GM23338 (cell line): ENCODE measurements at regions not wholly inside any gene's neighbourhood (a gene's known extent, or its start where the extent isn't known, plus 50 kb on each side); places are given as distances from the start of the nearest gene placed in this dataset.

Source experiments
- ATAC-seq: fragments of 200-7000 bp; cut with Tn5 transposase; 3 replicates; pipeline ENCODE4 v1.9.1; 2020
- DNase-seq: peaks from one replicate; pipeline ENCODE4 v3.0.0-alpha.2; 2015; ENCODE audit warnings: low spot score
- H2AFZ ChIP-seq: fragments of 200-600 bp; sonication (generic); 2 replicates; pipeline ENCODE4 v1.8.0; 2016; ENCODE audit warnings: antibody characterized with exemption, mild to moderate bottlenecking, moderate library complexity
- H3F3A ChIP-seq: fragments of 200-600 bp; sonication (generic); replicated peaks from 2 replicates; pipeline ENCODE4 v1.8.0; 2017; ENCODE audit warnings: antibody characterized with exemption, mixed run types, low read depth
- H3K27ac ChIP-seq: fragments of 200-600 bp; sonication (generic); 2 replicates; pipeline ENCODE4 v1.6.1; 2016; ENCODE audit warnings: low read depth
- H3K27me3 ChIP-seq: fragments of 200-600 bp; sonication (generic); 2 replicates; pipeline ENCODE4 v1.8.0; 2016; ENCODE audit warnings: mild to moderate bottlenecking, mixed run types, moderate library complexity; ENCODE audit not compliant: insufficient read depth
- H3K36me3 ChIP-seq: fragments of 200-600 bp; sonication (generic); 2 replicates; pipeline ENCODE4 v1.8.0; 2016; ENCODE audit warnings: mild to moderate bottlenecking; ENCODE audit not compliant: insufficient read depth
- H3K4me1 ChIP-seq: fragments of 200-600 bp; sonication (generic); 2 replicates; pipeline ENCODE4 v1.8.0; 2016; ENCODE audit warnings: mild to moderate bottlenecking, moderate library complexity; ENCODE audit not compliant: insufficient read depth
- H3K4me2 ChIP-seq: fragments of 200-600 bp; sonication (generic); 2 replicates; pipeline ENCODE4 v1.7.1; 2017; ENCODE audit warnings: mixed run types
- H3K4me3 ChIP-seq: fragments of 200-600 bp; sonication (generic); 2 replicates; pipeline ENCODE4 v1.6.1; 2016; ENCODE audit warnings: mixed run types
- H3K79me2 ChIP-seq: fragments of 200-600 bp; sonication (generic); replicated peaks from 2 replicates; pipeline ENCODE4 v1.8.0; 2017; ENCODE audit warnings: mild to moderate bottlenecking; ENCODE audit not compliant: insufficient read depth
- H3K9me2 ChIP-seq: fragments of 200-600 bp; sonication (generic); 2 replicates; pipeline ENCODE4 v1.8.0; 2017; ENCODE audit not compliant: insufficient read depth
- H4K20me1 ChIP-seq: fragments of 200-600 bp; sonication (generic); replicated peaks from 2 replicates; pipeline ENCODE4 v1.8.0; 2017; ENCODE audit warnings: mild to moderate bottlenecking; ENCODE audit not compliant: insufficient read depth
- H3K27ac Mint-ChIP-seq: 2 replicates; pipeline ENCODE4 v1.8.0; 2020; ENCODE audit warnings: inconsistent platforms, mild to moderate bottlenecking, moderate library complexity, mixed read lengths
- H3K27me3 Mint-ChIP-seq: 3 replicates; pipeline ENCODE4 v1.8.0; 2022; ENCODE audit warnings: low read depth, mild to moderate bottlenecking, moderate library complexity, mixed read lengths, inconsistent platforms; ENCODE audit not compliant: insufficient read depth, poor library complexity
- H3K36me3 Mint-ChIP-seq: 3 replicates; pipeline ENCODE4 v1.8.0; 2021; ENCODE audit warnings: low read depth, mild to moderate bottlenecking, inconsistent platforms, moderate library complexity, mixed read lengths
- H3K4me1 Mint-ChIP-seq: 3 replicates; pipeline ENCODE4 v1.8.0; 2020; ENCODE audit warnings: mild to moderate bottlenecking, inconsistent platforms, mixed read lengths
- H3K4me3 Mint-ChIP-seq: 3 replicates; pipeline ENCODE4 v1.8.0; 2021; ENCODE audit warnings: moderate library complexity, mild to moderate bottlenecking, inconsistent platforms, mixed read lengths
- H3K9me3 Mint-ChIP-seq: 3 replicates; pipeline ENCODE4 v1.8.0; 2020; ENCODE audit warnings: moderate library complexity, mild to moderate bottlenecking, inconsistent platforms, mixed read lengths
- ETS1 ChIP-seq: IDR thresholded peaks from 2 replicates; pipeline ENCODE4 v1.6.1; 2016; ENCODE audit warnings: antibody characterized with exemption
- EZH2 ChIP-seq: fragments of 200-600 bp; sonication (generic); IDR thresholded peaks from one replicate; pipeline ENCODE4 v1.8.0; 2017; ENCODE audit warnings: antibody characterized with exemption, mild to moderate bottlenecking, low read depth; ENCODE audit not compliant: unreplicated experiment
- EZH2phosphoT487 ChIP-seq: fragments of 200-600 bp; sonication (generic); IDR thresholded peaks from one replicate; pipeline ENCODE4 v1.8.1; 2018; ENCODE audit warnings: antibody characterized with exemption; ENCODE audit not compliant: unreplicated experiment
- POLR2AphosphoS5 ChIP-seq: IDR thresholded peaks from 2 replicates; pipeline ENCODE4 v1.6.1; 2016; ENCODE audit warnings: antibody characterized with exemption, low read depth
- REST ChIP-seq: IDR thresholded peaks from one replicate; pipeline ENCODE4 v1.6.1; 2018; ENCODE audit warnings: antibody characterized with exemption; ENCODE audit not compliant: unreplicated experiment
- STAT1 ChIP-seq: IDR thresholded peaks from one replicate; pipeline ENCODE4 v1.6.1; 2016; ENCODE audit warnings: antibody characterized with exemption; ENCODE audit not compliant: unreplicated experiment
- ZNF114 ChIP-seq: fragments of 250-450 bp; sonication (Bioruptor Pico); IDR thresholded peaks from 2 replicates; pipeline ENCODE4 v1.5.0; 2020; ENCODE audit warnings: mild to moderate bottlenecking, moderate library complexity
- ZNF462 ChIP-seq: fragments of 250-450 bp; sonication (Bioruptor Pico); IDR thresholded peaks from 2 replicates; pipeline ENCODE4 v1.5.0; 2020; ENCODE audit warnings: mild to moderate bottlenecking, moderate library complexity

GRCh38 chr12:38157274-38157932 lies 159.2 kb upstream of the ALG10B start:
- H3K27me3 Mint-ChIP-seq, result peaks cover 9% of the 10 kb centered on the region
- TF ChIP-seq REST (no peak), ETS1 (no peak), EZH2 (no peak), ZNF462 (no peak), ZNF114 (CRISPR knock-in tag) (no peak), STAT1 (no peak), EZH2phosphoT487 (no peak), POLR2AphosphoS5 (no peak)
- Histone ChIP-seq H3K27ac (no peak overlapping the region), H3K36me3 (no peaks in the 10 kb centered on the region), H3K4me3 (no peak overlapping the region), H3F3A (no peaks in the 10 kb centered on the region), H3K9me2 (no peaks in the 10 kb centered on the region), H3K79me2 (no peaks in the 10 kb centered on the region), H3K4me1 (no peaks in the 10 kb centered on the region), H4K20me1 (no peaks in the 10 kb centered on the region), H3K4me2 (no peak overlapping the region), H3K27me3 (no peaks in the 10 kb centered on the region), H2AFZ (no peak overlapping the region)
- H3K4me1 Mint-ChIP-seq, result no peaks in the 10 kb centered on the region
- H3K36me3 Mint-ChIP-seq, result peaks cover 27% of the 10 kb centered on the region
- no peak overlapping the region for H3K4me3 Mint-ChIP-seq
- H3K9me3 Mint-ChIP-seq, result peaks cover 96% of the 10 kb centered on the region
- DNase-seq (no peak), ATAC-seq (no peak)
- no peak overlapping the region for H3K27ac Mint-ChIP-seq
